ENCODE measurements at regions not wholly inside any gene's neighbourhood (a gene's known extent, or its start where the extent isn't known, plus 50 kb on each side); places are given as distances from the start of the nearest gene placed in this dataset.

DNA sequence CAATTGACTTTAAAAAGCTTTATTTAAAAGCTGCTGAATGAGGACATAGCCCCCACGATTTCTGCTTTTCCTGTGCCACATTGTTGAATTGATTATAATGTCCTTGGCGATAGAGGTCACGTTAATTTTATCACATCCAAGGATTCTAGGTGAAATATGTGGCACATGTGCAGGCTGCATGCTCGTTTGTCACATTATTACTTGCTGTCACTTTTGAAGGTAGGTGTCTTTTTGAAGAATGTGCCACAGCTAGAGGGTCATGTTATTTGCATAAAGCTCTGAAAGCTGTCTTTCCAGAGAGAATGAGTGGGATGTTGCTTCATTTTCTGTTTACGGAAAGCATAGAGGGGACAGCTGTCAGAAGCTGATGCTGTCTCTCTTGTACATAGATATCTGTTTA lies 927.6 kb upstream of the ATXN8OS start:
- H3K27ac ChIP-seq (ENCODE audit: extremely low read depth, low read depth, low read length) = no peak overlapping the region
- TF ChIP-seq ZNF214 (tag by site-specific recombination; IDR thresholded peaks at IDR 0.05; ENCODE audit: borderline replicate concordance) = no peak
- H3K4me1 ChIP-seq (ENCODE audit: control insufficient read depth, insufficient read depth, low read length) = no peaks in the 10 kb centered on the region
- H3K9me3 ChIP-seq (ENCODE audit: control insufficient read depth, insufficient read depth, low read depth, low read length) = no peaks in the 10 kb centered on the region
- CTCF ChIA-PET = no interaction called here
- POLR2A ChIA-PET = no interaction called here
- no peak overlapping the region for H3K4me3 ChIP-seq (ENCODE audit: low read depth, low read length)
- no peaks in the 10 kb centered on the region for H3K36me3 ChIP-seq (ENCODE audit: control insufficient read depth in 2 of 2, insufficient read depth in 1 of 2, low read length in 2 of 2)

- CTCF ChIA-PET = no interaction called here
- TF ChIP-seq ZNF677 (tag by site-specific recombination; IDR thresholded peaks at IDR 0.05) (no peak), ZNF48 (tag by site-specific recombination; IDR thresholded peaks at IDR 0.05) (no peak), ZNF830 (tag by site-specific recombination; IDR thresholded peaks at IDR 0.05; ENCODE audit: low read depth) (no peak), MYNN (tag by site-specific recombination; IDR thresholded peaks at IDR 0.05; ENCODE audit: borderline replicate concordance) (no peak), ZNF121 (tag by site-specific recombination; IDR thresholded peaks at IDR 0.05) (no peak), HIC1 (tag by site-specific recombination; IDR thresholded peaks at IDR 0.05) (no peak), SP3 (tag by site-specific recombination; IDR thresholded peaks at IDR 0.05) (no peak), ZNF639 (tag by site-specific recombination; IDR thresholded peaks at IDR 0.05) (no peak), ZNF114 (tag by site-specific recombination; IDR thresholded peaks at IDR 0.05) (no peak), ZNF776 (tag by site-specific recombination; IDR thresholded peaks at IDR 0.05; ENCODE audit: borderline replicate concordance) (no peak), ZFP41 (tag by site-specific recombination; IDR thresholded peaks at IDR 0.05; ENCODE audit: borderline replicate concordance) (no peak)
- no peak overlapping the region for H3K4me3 ChIP-seq (ENCODE audit: low read depth, low read length)
- H3K9me3 ChIP-seq (ENCODE audit: control insufficient read depth, insufficient read depth, low read depth, low read length) = no peaks in the 10 kb centered on the region
- no peaks in the 10 kb centered on the region for H3K36me3 ChIP-seq (ENCODE audit: control insufficient read depth in 2 of 2, insufficient read depth in 1 of 2, low read length in 2 of 2)
- no peaks in the 10 kb centered on the region for H3K4me1 ChIP-seq (ENCODE audit: control insufficient read depth, insufficient read depth, low read length)
- POLR2A ChIA-PET = no interaction called here
- H3K27ac ChIP-seq (ENCODE audit: extremely low read depth, low read depth, low read length) = no peak overlapping the region
Observed at GRCh38 chr13:69178000-69178399, 929.6 kb upstream of the ATXN8OS start.

- no peak for TF ChIP-seq ZNF37A (tag by site-specific recombination; IDR thresholded peaks at IDR 0.05)
- TF ChIP-seq ZNF366 (tag by site-specific recombination; conservative IDR thresholded peaks at IDR 0.05) = no peak
- TF ChIP-seq ZNF701 (tag by site-specific recombination; IDR thresholded peaks at IDR 0.05) = no peak
- no peak for TF ChIP-seq ZNF610 (tag by site-specific recombination; IDR thresholded peaks at IDR 0.05; ENCODE audit: borderline replicate concordance)
- TF ChIP-seq ZNF202 (tag by site-specific recombination; IDR thresholded peaks at IDR 0.05; ENCODE audit: borderline replicate concordance) = no peak
- TF ChIP-seq, protein P1, sequence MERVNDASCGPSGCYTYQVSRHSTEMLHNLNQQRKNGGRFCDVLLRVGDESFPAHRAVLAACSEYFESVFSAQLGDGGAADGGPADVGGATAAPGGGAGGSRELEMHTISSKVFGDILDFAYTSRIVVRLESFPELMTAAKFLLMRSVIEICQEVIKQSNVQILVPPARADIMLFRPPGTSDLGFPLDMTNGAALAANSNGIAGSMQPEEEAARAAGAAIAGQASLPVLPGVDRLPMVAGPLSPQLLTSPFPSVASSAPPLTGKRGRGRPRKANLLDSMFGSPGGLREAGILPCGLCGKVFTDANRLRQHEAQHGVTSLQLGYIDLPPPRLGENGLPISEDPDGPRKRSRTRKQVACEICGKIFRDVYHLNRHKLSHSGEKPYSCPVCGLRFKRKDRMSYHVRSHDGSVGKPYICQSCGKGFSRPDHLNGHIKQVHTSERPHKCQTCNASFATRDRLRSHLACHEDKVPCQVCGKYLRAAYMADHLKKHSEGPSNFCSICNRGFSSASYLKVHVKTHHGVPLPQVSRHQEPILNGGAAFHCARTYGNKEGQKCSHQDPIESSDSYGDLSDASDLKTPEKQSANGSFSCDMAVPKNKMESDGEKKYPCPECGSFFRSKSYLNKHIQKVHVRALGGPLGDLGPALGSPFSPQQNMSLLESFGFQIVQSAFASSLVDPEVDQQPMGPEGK (tag by site-specific recombination; IDR thresholded peaks at IDR 0.05) = no peak
- TF ChIP-seq ZNF175 (tag by site-specific recombination; IDR thresholded peaks at IDR 0.05) = no peak
- TF ChIP-seq, protein P2, sequence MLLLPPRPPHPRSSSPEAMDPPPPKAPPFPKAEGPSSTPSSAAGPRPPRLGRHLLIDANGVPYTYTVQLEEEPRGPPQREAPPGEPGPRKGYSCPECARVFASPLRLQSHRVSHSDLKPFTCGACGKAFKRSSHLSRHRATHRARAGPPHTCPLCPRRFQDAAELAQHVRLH (tag by site-specific recombination; IDR thresholded peaks at IDR 0.05) = no peak
- no peak for TF ChIP-seq ZNF184 (tag by site-specific recombination; IDR thresholded peaks at IDR 0.05)
- TF ChIP-seq GFI1B (tag by site-specific recombination; IDR thresholded peaks at IDR 0.05) = no peak
- TF ChIP-seq KLF8 (tag by site-specific recombination; IDR thresholded peaks at IDR 0.05) = no peak
- TF ChIP-seq, protein P3, sequence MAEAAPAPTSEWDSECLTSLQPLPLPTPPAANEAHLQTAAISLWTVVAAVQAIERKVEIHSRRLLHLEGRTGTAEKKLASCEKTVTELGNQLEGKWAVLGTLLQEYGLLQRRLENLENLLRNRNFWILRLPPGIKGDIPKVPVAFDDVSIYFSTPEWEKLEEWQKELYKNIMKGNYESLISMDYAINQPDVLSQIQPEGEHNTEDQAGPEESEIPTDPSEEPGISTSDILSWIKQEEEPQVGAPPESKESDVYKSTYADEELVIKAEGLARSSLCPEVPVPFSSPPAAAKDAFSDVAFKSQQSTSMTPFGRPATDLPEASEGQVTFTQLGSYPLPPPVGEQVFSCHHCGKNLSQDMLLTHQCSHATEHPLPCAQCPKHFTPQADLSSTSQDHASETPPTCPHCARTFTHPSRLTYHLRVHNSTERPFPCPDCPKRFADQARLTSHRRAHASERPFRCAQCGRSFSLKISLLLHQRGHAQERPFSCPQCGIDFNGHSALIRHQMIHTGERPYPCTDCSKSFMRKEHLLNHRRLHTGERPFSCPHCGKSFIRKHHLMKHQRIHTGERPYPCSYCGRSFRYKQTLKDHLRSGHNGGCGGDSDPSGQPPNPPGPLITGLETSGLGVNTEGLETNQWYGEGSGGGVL (tag by site-specific recombination; IDR thresholded peaks at IDR 0.05) = no peak
- no peak for TF ChIP-seq SALL2 (tag by site-specific recombination; IDR thresholded peaks at IDR 0.05; ENCODE audit: borderline replicate concordance)
- TF ChIP-seq ZNF19 (tag by site-specific recombination; IDR thresholded peaks at IDR 0.05; ENCODE audit: low read depth) = no peak
- POLR2A ChIA-PET = no interaction called here
- H3K36me3 ChIP-seq (ENCODE audit: control insufficient read depth in 2 of 2, insufficient read depth in 1 of 2, low read length in 2 of 2) = no peaks in the 10 kb centered on the region
- H3K27ac ChIP-seq (ENCODE audit: extremely low read depth, low read depth, low read length) = no peak overlapping the region
- CTCF ChIA-PET = no interaction called here
- no peaks in the 10 kb centered on the region for H3K4me1 ChIP-seq (ENCODE audit: control insufficient read depth, insufficient read depth, low read length)
- H3K9me3 ChIP-seq (ENCODE audit: control insufficient read depth, insufficient read depth, low read depth, low read length) = no peaks in the 10 kb centered on the region
- no peak overlapping the region for H3K4me3 ChIP-seq (ENCODE audit: low read depth, low read length)
Observed at GRCh38 chr13:69168436-69168835, 939.2 kb upstream of the ATXN8OS start.
